DMS153 treated with DMSO at 0.1 percent for 48 hours (cell line): ENCODE measurements at regions not wholly inside any gene's neighbourhood (a gene's known extent, or its start where the extent isn't known, plus 50 kb on each side); places are given as distances from the start of the nearest gene placed in this dataset.
"Not testable (repeated sequence)": the region's sequence is repeated elsewhere in the genome, so short reads cannot be mapped to it uniquely, and the experiment has no call there.

Experiments used
- DNase-seq: peaks from one replicate; lab custom pipeline; 2025; ENCODE audit not compliant: unreplicated experiment; lab: John Stamatoyannopoulos, UW

GRCh38 chr6:140438346-140438735 lies 1063.9 kb upstream of the CITED2 start:
- no peak for DNase-seq

GRCh38 chr6:140437619-140438345 lies 1063.3 kb upstream of the CITED2 start:
- no peak for DNase-seq

DNA sequence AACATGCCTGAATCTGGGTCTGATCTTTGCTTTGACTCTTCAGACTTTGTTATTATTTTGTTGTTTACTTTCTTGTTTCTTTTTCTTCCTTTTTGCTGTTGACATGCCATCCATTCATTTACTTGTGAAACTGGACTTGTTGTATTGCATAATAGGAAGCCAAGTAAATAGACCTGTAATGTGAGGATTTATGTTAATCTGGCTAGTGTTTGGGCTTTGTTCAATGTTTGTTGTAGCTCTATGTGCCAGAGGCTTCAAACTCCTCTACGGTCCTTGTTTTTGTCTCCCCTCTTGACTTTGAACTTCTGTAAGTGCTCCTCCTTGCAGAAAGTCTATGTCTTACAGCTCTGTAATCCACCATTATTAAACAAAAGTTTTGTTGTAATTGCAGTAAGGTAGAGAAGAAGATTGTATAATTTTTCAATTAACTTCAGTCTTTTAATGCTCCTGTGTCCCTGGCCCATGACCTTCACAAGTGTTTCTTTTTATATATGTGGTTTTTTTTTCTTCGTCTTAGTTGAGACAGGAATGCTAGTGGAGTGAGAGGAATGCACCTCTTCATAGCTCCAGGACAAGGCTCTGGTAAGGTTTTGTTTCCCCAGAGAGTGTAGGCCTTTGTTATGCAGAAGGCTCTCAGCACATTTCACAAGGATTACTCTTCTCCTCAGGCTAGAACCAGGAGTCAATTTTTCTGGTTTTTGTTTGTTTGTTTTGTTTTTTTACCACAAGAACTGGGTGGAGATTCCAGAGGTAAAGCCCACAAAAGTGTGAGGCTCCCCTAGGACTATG lies 1061.8 kb upstream of the CITED2 start:
- DNase-seq, result no peak

- DNase-seq, result no peak
Observed at GRCh38 chr6:140434761-140435160, 1060.3 kb upstream of the CITED2 start.

DNA sequence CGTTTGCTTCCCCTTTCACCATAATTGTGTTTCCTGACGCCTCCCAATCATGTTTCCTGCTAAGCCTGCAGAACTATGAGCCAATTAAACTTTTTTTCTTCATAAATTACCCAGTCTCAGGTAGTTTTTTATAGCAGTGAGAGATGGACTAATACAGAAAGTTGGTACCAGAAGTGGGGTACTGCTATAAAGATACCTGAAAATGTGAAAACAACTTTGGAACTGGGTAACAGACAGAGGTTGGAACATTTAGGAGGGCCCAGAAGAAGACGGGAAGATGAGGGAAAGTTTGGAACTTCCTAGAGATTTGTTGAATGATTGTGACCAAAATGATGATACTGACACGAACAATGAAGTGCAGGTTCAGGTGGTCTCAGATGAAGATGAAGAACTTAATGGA lies 1058.6 kb upstream of the CITED2 start:
- no peak for DNase-seq

- no peak for DNase-seq
Observed at GRCh38 chr6:140427842-140428241, 1053.4 kb upstream of the CITED2 start.

- DNase-seq, result no peak
Observed at GRCh38 chr6:140414966-140415620, 1040.6 kb upstream of the CITED2 start.

DNA sequence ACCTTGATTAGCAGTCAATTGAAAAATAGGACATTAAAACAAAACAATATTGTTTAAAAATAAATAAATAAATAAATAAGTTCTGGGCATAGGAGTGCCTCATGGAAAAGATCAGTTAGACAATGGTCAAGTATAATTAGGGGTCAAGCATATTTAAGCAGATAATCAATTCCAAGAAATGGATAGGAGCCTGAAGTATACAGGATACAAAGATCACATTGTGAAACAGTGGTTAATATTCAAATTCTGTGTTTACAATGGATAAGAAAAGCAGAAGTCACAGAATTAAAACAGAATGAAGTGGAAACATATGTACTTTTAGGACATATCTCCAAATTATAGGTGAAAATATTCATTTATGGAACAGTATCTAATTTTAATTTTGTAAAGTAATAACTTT lies 1028.6 kb upstream of the CITED2 start:
- DNase-seq, result no peak

- no peak for DNase-seq
Observed at GRCh38 chr6:140401761-140402160, 1027.3 kb upstream of the CITED2 start.

GRCh38 chr6:140398076-140398475 lies 1023.6 kb upstream of the CITED2 start:
- no peak for DNase-seq

DNA sequence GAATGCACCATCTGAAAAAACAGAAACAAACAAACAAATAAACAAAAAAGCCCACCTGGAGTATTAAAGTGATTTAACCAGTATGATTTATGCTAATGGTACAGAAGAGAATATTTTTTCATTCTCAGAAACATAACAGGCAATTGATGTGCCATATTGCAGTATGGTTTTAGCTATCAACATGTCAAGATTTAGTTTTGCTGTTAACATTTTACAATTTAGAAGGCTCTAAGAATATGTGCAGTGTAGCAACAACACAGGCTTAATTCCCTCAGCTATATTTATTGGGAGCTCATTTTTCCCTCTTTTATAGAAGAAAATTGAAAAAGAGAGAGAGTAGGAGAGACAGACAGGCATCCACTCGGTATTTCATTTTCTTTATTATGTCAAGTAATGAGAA lies 1022.7 kb upstream of the CITED2 start:
- DNase-seq, result no peak

DNA sequence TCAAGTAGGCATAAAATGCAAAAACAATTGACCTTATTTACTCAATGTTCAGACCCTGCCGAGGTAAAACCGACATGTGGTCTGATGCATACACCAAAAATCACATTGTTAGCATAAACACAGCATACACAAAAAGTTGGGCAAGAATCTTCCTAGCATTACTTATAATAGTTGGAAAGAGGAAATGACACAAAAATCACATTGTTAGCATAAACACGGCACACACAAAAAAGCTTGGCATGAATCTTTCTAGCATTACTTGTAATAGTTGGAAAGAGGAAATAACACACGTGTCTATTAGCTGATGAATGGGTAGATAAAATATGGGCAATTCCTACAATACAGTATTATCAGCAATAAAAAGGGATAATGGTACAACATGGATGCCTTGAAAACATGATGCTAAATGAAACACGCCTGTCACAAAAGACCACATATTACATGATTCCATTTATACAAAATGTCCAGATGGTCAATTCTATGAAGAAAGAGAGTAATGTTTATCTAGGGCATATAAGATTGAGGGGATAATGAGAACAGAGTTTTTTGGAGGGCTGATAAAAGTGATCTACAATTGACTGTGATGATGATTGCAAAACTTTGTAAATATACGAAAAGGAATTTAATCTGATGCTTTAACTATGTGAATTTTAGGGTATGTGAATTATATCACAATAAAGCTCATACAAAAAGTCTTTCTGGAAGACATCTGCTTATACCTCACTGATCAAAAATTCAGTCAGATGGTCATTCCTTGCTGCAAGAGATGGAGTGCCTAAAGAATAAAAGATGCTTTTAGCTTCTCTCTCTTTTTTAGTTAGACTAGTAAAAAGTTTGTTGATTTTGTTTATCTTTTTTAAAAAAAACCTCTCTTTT lies 1019.5 kb upstream of the CITED2 start:
- peak; percentile 7 for DNase-seq

DNA sequence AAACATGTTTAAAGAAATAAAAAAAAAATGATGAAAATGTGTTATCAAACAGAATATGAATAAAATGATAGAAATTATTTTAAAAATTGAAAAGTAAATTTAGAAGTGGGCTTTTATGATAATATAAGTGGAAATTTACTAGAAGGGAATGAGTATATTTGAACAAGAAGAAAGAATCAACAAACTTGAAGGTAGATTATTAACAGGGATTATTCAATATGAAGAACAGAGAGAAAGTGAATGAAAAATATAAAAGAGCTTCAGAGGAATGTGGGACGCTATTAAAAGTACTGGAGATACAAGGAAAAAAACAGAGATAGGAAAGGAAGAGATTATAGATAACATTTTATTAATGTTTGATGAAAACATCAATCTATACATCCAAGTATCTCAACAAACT lies 1014.4 kb upstream of the CITED2 start:
- no peak for DNase-seq

DNA sequence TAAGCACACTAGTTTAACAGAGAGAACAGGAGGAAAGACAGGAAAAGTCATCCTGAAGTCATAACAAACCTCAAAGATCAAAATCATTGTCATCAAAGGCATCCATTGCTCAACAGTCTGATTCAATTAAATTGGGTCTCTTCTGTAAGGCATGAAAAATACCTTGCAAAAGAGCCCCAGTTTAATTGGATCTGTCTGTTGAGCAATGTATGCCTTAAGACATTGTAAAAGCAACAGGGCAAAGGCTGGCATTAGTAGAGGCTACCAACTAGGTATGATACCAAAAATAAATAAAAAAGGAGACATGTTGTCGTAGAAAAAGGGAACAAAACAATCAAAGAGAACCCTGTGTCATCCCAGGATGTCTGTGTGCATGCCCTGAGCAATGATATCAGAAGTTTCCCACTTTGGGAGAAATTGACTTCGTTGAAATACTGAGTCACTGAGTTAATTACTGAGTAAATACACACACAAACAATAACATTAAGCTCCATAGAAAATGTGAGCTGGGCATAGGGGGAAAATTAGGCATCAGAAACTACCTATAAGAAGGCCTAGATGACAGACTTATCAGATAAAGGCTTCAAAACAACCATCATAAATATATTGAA lies 1013.8 kb upstream of the CITED2 start:
- DNase-seq, result no peak

DNA sequence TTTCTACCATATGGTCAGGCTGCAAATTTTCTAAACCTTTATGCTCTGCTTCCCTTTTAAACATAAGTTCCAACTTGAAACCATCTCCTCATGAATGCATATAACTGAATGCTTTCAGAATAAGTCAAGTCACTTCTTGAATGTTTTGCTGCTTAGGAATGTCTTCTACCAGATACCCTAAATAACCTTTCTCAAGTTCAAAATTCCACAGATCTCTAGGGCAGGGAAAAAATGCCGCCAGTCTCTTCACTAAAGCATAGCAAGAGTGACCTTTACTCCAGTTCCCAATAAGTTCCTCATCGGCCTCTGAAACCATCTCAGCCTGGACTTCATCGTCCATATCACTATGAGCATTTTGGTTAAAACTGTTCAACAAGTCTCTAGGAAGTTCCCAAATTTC lies 1011.2 kb upstream of the CITED2 start:
- no peak for DNase-seq

GRCh38 chr6:140382355-140382754 lies 1007.9 kb upstream of the CITED2 start:
- no peak for DNase-seq

GRCh38 chr6:140380427-140381218 lies 1006.2 kb upstream of the CITED2 start:
- no peak for DNase-seq

- DNase-seq, result no peak
Observed at GRCh38 chr6:140379919-140380318, 1005.5 kb upstream of the CITED2 start.

DNA sequence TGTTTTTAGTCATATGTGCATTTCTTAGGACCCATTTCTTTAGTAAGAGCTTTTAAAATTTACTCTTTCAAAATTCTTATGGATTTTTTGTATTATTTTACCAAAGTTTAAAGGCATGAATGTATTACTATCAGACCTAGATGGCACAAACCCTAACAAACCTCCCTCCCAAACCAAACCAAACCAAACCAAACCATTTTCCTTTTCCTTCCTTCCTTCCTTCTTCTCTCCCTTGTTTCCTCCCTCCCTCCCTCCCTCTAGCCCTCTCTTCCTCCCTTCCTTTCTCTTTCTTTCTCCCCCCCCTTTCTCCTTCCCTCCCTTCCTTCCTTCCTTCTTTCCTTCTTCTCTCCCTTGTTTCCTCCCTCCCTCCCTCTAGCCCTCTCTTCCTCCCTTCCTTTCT lies 1001.8 kb upstream of the CITED2 start:
- DNase-seq, result no peak

DNA sequence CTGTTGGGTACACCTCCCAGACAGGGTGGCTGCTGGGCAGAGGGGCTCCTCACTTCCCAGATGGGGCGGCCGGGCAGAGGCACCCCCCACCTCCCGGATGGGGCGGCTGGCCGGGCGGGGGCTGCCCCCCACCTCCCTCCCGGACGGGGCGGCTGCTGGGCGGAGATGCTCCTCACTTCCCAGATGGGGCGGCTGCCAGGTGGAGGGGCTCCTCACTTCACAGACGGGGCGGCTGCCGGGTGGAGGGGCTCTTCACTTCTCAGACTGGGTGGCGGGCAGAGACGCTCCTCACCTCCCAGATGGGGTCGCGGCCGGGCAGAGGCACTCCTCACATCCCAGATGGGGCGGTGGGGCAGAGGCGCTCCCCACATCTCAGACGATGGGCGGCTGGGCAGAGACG lies 999.3 kb upstream of the CITED2 start:
- not testable (repeated sequence) for DNase-seq
